Activated naive CD8-positive, alpha-beta T cell (primary cell): ENCODE measurements at regions not wholly inside any gene's neighbourhood (a gene's known extent, or its start where the extent isn't known, plus 50 kb on each side); places are given as distances from the start of the nearest gene placed in this dataset.

Source experiments
- H3K27ac Mint-ChIP-seq: one replicate; pipeline ENCODE4 v1.8.0; 2021; ENCODE audit warnings: mixed read lengths
- H3K27me3 Mint-ChIP-seq: one replicate; pipeline ENCODE4 v1.8.0; 2021; ENCODE audit warnings: mixed read lengths
- H3K36me3 Mint-ChIP-seq: one replicate; pipeline ENCODE4 v1.8.0; 2021; ENCODE audit warnings: mixed read lengths
- H3K4me1 Mint-ChIP-seq: one replicate; pipeline ENCODE4 v1.8.0; 2021; ENCODE audit warnings: low read depth, mixed read lengths
- H3K4me3 Mint-ChIP-seq: one replicate; pipeline ENCODE4 v1.8.0; 2021; ENCODE audit warnings: mild to moderate bottlenecking, mixed read lengths
- H3K9me3 Mint-ChIP-seq: one replicate; pipeline ENCODE4 v1.8.0; 2021; ENCODE audit warnings: low read depth, mixed read lengths

GRCh38 chr18:10025711-10026670, 112.2 kb downstream of the VAPA start:
- no peak overlapping the region for H3K4me3 Mint-ChIP-seq
- H3K4me1 Mint-ChIP-seq: peaks cover under 1% of the 10 kb centered on the region
- peaks cover 2% of the 10 kb centered on the region for H3K27me3 Mint-ChIP-seq
- H3K27ac Mint-ChIP-seq: no peak overlapping the region
- H3K36me3 Mint-ChIP-seq: no peaks in the 10 kb centered on the region
- no peaks in the 10 kb centered on the region for H3K9me3 Mint-ChIP-seq

DNA sequence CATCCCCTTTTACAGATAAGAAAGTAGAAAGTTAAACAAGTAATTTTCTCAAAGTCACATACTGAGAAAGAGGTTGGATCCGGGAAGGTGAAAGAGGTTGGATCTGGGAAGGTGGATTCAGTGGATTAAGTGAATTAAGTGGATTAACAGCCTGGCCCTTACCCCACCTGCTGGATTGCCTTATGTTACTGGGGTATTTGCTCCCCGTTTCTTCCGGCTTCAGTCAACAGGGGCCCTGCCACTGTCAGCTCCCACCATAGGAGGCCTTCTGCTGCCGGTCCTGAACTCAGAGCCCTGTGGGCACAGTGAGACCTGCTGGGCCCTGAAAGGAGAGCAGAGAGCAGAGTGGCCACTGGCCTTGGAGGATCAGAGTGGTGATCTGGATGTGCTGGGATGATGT, 113.2 kb downstream of the VAPA start:
- Mint-ChIP-seq H3K4me1 (peaks cover 2% of the 10 kb centered on the region), H3K27me3 (peaks cover 2% of the 10 kb centered on the region), H3K4me3 (no peak overlapping the region)

GRCh38 chr18:10027461-10027860, 113.6 kb downstream of the VAPA start:
- peaks cover 2% of the 10 kb centered on the region for H3K4me1 Mint-ChIP-seq
- H3K27ac Mint-ChIP-seq: no peak overlapping the region
- H3K27me3 Mint-ChIP-seq: no peaks in the 10 kb centered on the region
- H3K36me3 Mint-ChIP-seq: no peaks in the 10 kb centered on the region
- no peak overlapping the region for H3K4me3 Mint-ChIP-seq
- H3K9me3 Mint-ChIP-seq: no peaks in the 10 kb centered on the region

More for the DNA sequence above, 113.2 kb downstream of the VAPA start:
- Mint-ChIP-seq H3K36me3 (no peaks in the 10 kb centered on the region), H3K9me3 (no peaks in the 10 kb centered on the region), H3K27ac (no peak overlapping the region)

DNA sequence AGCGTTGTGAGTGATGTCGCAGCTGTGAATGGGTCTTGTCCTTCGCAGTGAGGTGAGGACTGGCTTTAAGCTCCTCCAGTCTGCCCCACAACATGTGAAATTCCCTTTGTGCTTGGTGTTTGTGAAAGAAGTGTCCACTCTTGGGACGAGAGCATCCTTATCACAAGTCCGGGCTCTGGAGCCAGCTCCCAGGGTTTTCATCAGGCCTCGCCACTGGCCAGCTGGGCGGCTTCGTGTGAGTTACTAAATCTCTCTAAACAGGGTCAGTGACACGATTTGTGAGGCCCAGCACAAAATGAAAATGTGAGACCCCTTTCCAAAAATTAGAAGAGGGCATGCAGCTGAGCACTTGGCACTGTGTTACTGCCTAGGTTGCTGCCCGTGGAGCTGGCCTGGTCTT, 115.9 kb downstream of the VAPA start:
- no peak overlapping the region for H3K27ac Mint-ChIP-seq
- H3K36me3 Mint-ChIP-seq: no peaks in the 10 kb centered on the region
- no peaks in the 10 kb centered on the region for H3K9me3 Mint-ChIP-seq
- H3K4me1 Mint-ChIP-seq: peaks cover 11% of the 10 kb centered on the region
- no peak overlapping the region for H3K4me3 Mint-ChIP-seq
- H3K27me3 Mint-ChIP-seq: no peaks in the 10 kb centered on the region

DNA sequence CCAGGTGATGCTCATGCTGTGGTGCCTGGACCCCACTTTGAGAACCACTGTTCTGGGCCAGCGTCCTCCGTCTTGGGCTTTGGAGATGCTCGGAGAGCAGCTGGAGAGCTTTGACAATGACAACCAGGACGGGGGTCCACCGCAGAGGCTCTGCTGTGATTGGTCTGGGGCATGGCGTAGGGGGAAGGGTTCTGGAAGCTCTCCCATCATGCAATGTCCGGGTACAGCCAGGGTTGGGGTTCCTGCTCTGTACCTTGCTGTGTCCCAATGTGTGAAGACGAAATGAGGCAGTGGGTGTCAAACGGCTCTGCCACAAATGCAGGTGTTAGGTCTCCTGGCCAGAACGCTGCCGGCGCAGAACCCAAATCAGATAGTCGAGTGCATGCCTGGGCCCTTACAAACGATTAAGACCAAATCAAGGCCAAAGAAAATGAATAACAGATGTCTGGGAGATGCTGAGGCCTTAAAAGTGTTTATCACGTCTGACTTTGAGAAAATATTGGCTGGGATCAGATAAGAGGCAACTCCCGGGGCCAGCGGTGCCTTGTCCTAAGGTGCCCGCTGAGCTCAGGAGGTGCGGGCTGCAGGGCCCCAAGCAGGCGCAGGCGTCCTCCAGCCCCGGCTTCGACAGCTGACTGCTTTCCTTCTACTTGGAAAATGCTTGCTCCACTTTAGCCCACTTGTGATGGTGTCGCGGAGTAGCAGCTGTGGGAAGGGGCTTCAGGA, 117.2 kb downstream of the VAPA start:
- H3K27ac Mint-ChIP-seq: no peak overlapping the region
- no peak overlapping the region for H3K4me3 Mint-ChIP-seq
- no peaks in the 10 kb centered on the region for H3K27me3 Mint-ChIP-seq
- peaks cover 11% of the 10 kb centered on the region for H3K4me1 Mint-ChIP-seq
- no peaks in the 10 kb centered on the region for H3K36me3 Mint-ChIP-seq
- H3K9me3 Mint-ChIP-seq: no peaks in the 10 kb centered on the region

DNA sequence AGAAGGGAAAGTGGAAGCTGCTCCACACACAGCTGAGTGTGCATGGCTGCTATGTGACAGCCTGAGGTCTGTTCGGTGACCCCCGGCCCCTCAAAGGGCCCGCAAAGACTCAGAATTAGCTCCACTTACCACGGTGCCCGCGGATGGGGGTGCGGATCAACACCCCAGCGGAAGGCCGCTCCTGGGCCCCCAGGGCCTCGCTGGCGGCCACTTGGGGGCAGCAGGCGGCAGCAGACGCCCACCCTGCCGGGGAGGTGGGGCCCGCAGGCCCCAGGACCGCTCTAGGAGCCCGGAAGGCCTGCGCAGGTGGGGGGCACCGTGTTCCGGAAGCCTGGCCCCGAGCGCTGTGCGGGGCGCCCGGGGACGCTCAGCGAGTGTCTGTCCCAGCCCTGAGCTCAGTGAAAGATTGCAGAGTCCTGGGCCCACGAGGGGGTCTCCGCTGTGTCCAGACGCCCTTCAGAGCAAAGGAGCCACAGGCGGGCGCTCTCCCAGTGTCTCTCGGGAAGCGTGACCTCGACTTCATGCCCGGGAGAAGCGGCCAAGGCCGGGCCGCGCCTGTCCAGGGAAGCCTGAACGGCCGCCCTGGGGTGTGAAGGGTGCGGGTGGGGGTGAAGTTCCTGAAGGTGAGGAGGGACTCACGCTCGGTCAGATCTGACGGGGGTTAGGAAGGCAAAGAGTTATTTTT, 118.7 kb downstream of the VAPA start:
- Mint-ChIP-seq H3K36me3 (no peaks in the 10 kb centered on the region), H3K27ac (peak overlapping the region; percentile 93), H3K27me3 (no peaks in the 10 kb centered on the region), H3K4me3 (peak overlapping the region; percentile 90), H3K4me1 (peaks cover 11% of the 10 kb centered on the region), H3K9me3 (no peaks in the 10 kb centered on the region)

DNA sequence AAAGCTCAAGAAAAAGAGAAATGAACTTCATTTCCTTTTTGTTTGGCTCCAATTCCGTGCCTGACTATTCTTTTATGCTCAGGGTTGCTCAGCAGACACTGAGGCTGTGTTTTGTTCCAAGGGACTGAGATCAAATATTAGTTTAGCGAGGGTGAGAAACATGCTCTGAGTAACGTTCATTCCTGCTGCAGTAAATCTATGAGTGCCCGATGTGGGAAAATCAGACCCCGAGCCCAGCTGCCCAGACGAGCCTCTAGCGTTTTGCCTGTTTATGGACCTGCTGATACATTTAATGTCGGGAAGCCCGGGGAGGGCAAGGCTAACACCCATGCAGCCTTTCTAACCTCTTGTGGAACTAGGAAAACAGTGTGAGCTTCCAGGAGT, 119.2 kb downstream of the VAPA start:
- H3K4me1 Mint-ChIP-seq: peaks cover 11% of the 10 kb centered on the region
- H3K4me3 Mint-ChIP-seq: peak overlapping the region; percentile 90
- no peaks in the 10 kb centered on the region for H3K9me3 Mint-ChIP-seq
- H3K36me3 Mint-ChIP-seq: no peaks in the 10 kb centered on the region
- H3K27ac Mint-ChIP-seq: peak overlapping the region; percentile 93
- H3K27me3 Mint-ChIP-seq: no peaks in the 10 kb centered on the region

DNA sequence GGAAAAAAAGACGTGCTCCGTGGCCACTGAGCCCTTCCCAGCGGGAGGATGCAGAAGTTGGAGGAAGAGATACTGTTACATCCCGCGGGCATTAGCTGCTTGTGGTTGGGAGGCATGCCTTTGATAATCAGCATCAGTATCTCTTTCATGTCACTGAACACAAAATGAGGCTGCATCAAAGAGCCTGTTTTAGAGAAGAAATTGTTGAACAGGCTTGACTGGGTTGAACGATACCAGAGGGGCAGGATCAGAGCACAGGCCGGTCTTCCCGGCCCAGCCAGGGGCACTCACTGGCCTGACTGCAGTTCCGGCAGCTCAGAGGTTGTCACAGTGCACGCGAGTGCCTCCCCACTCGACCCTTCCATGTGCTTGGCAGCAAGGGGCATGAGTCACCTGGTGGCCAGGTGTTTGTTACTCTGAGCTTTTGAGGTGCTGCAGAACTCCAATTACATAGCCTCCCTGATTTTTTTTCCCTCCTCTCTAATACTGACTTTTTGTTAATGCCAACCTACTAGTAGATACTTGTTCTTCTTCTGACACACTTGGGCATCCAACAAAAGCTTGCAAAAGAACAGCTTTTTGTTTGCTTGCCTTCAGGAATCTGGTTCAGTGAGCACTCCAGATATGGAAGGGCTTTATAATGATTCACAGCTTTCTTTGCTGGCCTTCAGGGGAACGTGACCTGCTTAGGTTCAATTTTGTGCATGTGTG, 121.6 kb downstream of the VAPA start:
- H3K4me1 Mint-ChIP-seq: peaks cover 11% of the 10 kb centered on the region
- no peaks in the 10 kb centered on the region for H3K27me3 Mint-ChIP-seq
- H3K4me3 Mint-ChIP-seq: no peak overlapping the region
- no peaks in the 10 kb centered on the region for H3K9me3 Mint-ChIP-seq
- no peaks in the 10 kb centered on the region for H3K36me3 Mint-ChIP-seq
- H3K27ac Mint-ChIP-seq: no peak overlapping the region

DNA sequence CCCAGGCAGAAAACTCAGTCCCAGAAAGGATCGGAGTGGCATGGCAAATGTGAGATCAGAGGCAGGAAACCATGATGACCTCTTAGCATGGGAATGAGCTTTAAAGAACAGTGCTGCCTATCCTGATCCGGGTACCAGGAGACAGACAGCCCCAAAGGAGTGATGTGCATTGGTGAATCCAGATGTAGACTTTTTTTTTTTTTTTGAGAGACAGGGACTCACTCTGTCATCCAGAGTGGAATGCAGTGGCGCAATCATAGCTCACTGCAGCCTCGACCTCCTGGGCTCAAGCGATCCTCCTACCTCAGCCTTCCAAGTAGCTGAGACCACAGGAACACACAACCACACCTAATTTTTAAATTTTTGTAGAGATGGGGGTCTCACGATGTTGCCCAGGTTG, 122.7 kb downstream of the VAPA start:
- H3K27me3 Mint-ChIP-seq: peaks cover under 1% of the 10 kb centered on the region
- peaks cover 10% of the 10 kb centered on the region for H3K4me1 Mint-ChIP-seq
- H3K4me3 Mint-ChIP-seq: no peak overlapping the region
- peaks cover under 1% of the 10 kb centered on the region for H3K9me3 Mint-ChIP-seq
- no peak overlapping the region for H3K27ac Mint-ChIP-seq
- no peaks in the 10 kb centered on the region for H3K36me3 Mint-ChIP-seq

DNA sequence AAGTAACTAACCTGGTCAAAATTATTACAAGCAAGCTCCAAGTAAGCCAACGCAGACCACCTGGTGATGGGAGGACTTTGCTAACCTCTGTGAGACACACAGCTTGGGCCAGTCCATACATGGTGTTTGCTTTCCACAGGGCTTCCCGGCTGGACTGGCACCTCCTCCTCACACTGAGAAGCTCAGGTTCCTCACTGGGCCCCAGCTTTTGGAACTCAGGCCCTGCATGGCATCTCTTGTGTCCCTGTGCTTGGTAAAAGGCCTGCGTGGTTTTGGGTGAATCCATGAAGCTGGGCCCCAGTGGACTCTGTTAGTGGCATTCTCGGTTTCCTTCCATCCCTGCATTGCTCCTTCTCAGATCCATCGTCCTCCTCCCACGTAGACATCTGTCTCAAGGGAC, 123.4 kb downstream of the VAPA start:
- Mint-ChIP-seq H3K36me3 (peaks cover 4% of the 10 kb centered on the region), H3K4me1 (peaks cover 10% of the 10 kb centered on the region), H3K4me3 (no peak overlapping the region), H3K9me3 (peaks cover 6% of the 10 kb centered on the region), H3K27ac (no peak overlapping the region), H3K27me3 (peaks cover 5% of the 10 kb centered on the region)

DNA sequence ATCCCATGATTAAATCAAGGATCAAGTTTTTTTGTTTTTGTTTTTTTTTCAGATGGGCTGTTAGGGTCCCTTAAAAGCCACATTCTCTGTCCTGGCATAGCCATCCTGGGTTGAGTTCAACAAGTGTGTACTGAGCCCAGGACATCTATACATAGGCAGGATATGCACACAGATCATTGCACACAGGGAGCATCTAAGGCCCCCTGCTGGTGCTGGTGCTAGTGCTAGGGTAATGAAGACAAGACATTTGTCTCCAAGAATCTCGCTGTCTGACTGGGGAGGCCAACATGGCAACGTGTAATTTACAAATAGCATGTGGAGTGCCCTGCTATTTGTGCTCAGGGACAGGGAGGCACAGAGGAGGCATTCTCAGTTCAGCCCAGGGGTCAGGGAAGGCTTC, 124.5 kb downstream of the VAPA start:
- Mint-ChIP-seq H3K36me3 (peaks cover 4% of the 10 kb centered on the region), H3K4me1 (peaks cover 3% of the 10 kb centered on the region), H3K27me3 (peaks cover 5% of the 10 kb centered on the region), H3K9me3 (peaks cover 10% of the 10 kb centered on the region), H3K27ac (no peak overlapping the region), H3K4me3 (no peak overlapping the region)

- Mint-ChIP-seq H3K4me3 (no peak overlapping the region), H3K4me1 (no peaks in the 10 kb centered on the region), H3K36me3 (peaks cover 4% of the 10 kb centered on the region), H3K27ac (no peak overlapping the region), H3K27me3 (peaks cover 7% of the 10 kb centered on the region), H3K9me3 (peaks cover 16% of the 10 kb centered on the region)
Measured at GRCh38 chr18:10040287-10041011, 126.6 kb downstream of the VAPA start.

DNA sequence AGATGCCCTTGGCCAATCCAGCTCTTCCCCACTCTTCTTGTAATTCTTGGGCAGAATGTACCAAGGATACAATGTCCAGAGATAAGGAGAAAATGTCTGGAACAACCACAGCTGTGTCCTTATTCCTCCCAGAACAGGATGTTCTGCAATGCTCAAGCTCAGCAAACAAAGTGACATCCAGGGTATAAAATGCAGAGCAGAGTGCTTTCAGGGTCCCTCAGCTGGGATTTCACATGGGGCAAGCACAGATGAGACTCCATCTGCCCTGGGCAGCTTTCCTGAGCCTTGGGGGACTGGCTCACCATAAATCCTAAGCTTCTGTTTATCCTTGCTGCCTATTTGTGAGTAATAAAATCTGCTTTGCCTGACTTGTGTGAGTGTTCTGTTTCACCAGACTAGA, 127.4 kb downstream of the VAPA start:
- Mint-ChIP-seq H3K36me3 (peaks cover 4% of the 10 kb centered on the region), H3K4me1 (no peaks in the 10 kb centered on the region), H3K27ac (no peak overlapping the region), H3K27me3 (peaks cover 7% of the 10 kb centered on the region), H3K4me3 (no peak overlapping the region), H3K9me3 (peaks cover 16% of the 10 kb centered on the region)

GRCh38 chr18:10042492-10042891, 128.7 kb downstream of the VAPA start:
- Mint-ChIP-seq H3K4me3 (no peak overlapping the region), H3K4me1 (no peaks in the 10 kb centered on the region), H3K27me3 (peaks cover 7% of the 10 kb centered on the region), H3K9me3 (peaks cover 16% of the 10 kb centered on the region), H3K27ac (no peak overlapping the region), H3K36me3 (peaks cover 4% of the 10 kb centered on the region)
